Mesenchymal stem cell (in vitro differentiated cells and primary cell): ENCODE measurements at regions not wholly inside any gene's neighbourhood (a gene's known extent, or its start where the extent isn't known, plus 50 kb on each side); places are given as distances from the start of the nearest gene placed in this dataset.
"Not testable (repeated sequence)": the region's sequence is repeated elsewhere in the genome, so short reads cannot be mapped to it uniquely, and the experiment has no call there.

Experiments
- DNase-seq: peaks from one replicate; pipeline ENCODE4 v3.0.0-alpha.2; 2013
- H2AFZ ChIP-seq: one replicate; pipeline ENCODE4 v1.6.1; 2013; ENCODE audit warnings: low read depth, mild to moderate bottlenecking, control low read depth, inconsistent platforms, low read length, moderate library complexity
- H2AK5ac ChIP-seq: 2 replicates; pipeline ENCODE4 v1.6.1; 2013; ENCODE audit warnings: low read length, moderate library complexity, mild to moderate bottlenecking, inconsistent platforms; ENCODE audit not compliant: severe bottlenecking
- H2BK120ac ChIP-seq: one replicate; pipeline ENCODE4 v1.6.1; 2013; ENCODE audit warnings: low read depth, mild to moderate bottlenecking, inconsistent platforms, low read length, moderate library complexity
- H2BK12ac ChIP-seq, 2 experiments: one replicate each; pipeline ENCODE4 v1.6.1; 2013; ENCODE audit warnings: inconsistent platforms in 2 of 2, low read length in 2 of 2, mild to moderate bottlenecking in 2 of 2, moderate library complexity in 2 of 2, control low read depth in 1 of 2
- H2BK15ac ChIP-seq: one replicate; pipeline ENCODE4 v1.6.1; 2013; ENCODE audit warnings: mild to moderate bottlenecking, low read depth, inconsistent platforms; ENCODE audit not compliant: poor library complexity, severe bottlenecking
- H2BK5ac ChIP-seq: 2 replicates; pipeline ENCODE4 v1.6.1; 2013; ENCODE audit warnings: low read depth, mild to moderate bottlenecking, low read length, control low read depth, inconsistent platforms; ENCODE audit not compliant: poor library complexity, severe bottlenecking
- H3K14ac ChIP-seq, 2 experiments: one replicate each; pipeline ENCODE4 v1.6.1; 2013; ENCODE audit warnings: inconsistent platforms in 2 of 2, low read length in 2 of 2, control low read depth in 1 of 2, mild to moderate bottlenecking in 1 of 2, moderate library complexity in 1 of 2
- H3K18ac ChIP-seq, 2 experiments: one replicate each; pipeline ENCODE4 v1.6.1; 2013; ENCODE audit warnings: inconsistent platforms in 2 of 2, low read length in 2 of 2, control low read depth in 1 of 2, low read depth in 1 of 2, mild to moderate bottlenecking in 1 of 2
- H3K23ac ChIP-seq, 2 experiments: one replicate each; pipeline ENCODE4 v1.6.1; 2013; ENCODE audit warnings: inconsistent platforms in 2 of 2, low read length in 2 of 2, mild to moderate bottlenecking in 2 of 2, moderate library complexity in 2 of 2, control low read depth in 1 of 2
- H3K27ac ChIP-seq: 2 replicates; pipeline ENCODE4 v1.5.1; 2013; ENCODE audit warnings: mild to moderate bottlenecking, moderate library complexity, low read length, control low read depth, inconsistent platforms; ENCODE audit not compliant: poor library complexity, severe bottlenecking
- H3K27me3 ChIP-seq, 2 experiments: 2 replicates each; pipeline versions ENCODE4 v1.6.1 to v1.7.0; 2013; ENCODE audit warnings: low read length in 2 of 2, mild to moderate bottlenecking in 2 of 2, moderate library complexity in 2 of 2, control low read depth in 1 of 2, inconsistent platforms in 1 of 2; ENCODE audit not compliant: control insufficient read depth in 1 of 2, insufficient read depth in 1 of 2
- H3K36me3 ChIP-seq, 2 experiments: 2 replicates each; pipeline versions ENCODE4 v1.6.1 to v1.7.0; 2013; ENCODE audit warnings: low read length in 2 of 2, control low read depth in 1 of 2, inconsistent platforms in 1 of 2, low read depth in 1 of 2, mild to moderate bottlenecking in 1 of 2; ENCODE audit not compliant: insufficient read depth in 2 of 2, control insufficient read depth in 1 of 2
- H3K4ac ChIP-seq, 2 experiments: one replicate each; pipeline ENCODE4 v1.6.1; 2013; ENCODE audit warnings: inconsistent platforms in 2 of 2, low read length in 2 of 2, mild to moderate bottlenecking in 2 of 2, moderate library complexity in 2 of 2, control low read depth in 1 of 2, low read depth in 1 of 2
- H3K4me1 ChIP-seq: 2 replicates; pipeline ENCODE4 v1.6.1; 2013; ENCODE audit warnings: low read depth, low read length, control low read depth; ENCODE audit not compliant: control insufficient read depth, insufficient read depth
- H3K4me2 ChIP-seq: 2 replicates; pipeline ENCODE4 v1.6.1; 2013; ENCODE audit warnings: low read length, mild to moderate bottlenecking, inconsistent platforms; ENCODE audit not compliant: poor library complexity, severe bottlenecking
- H3K4me3 ChIP-seq, 2 experiments: 2 replicates each; pipeline versions ENCODE4 v1.5.1 to v1.7.0; 2013; ENCODE audit warnings: low read length in 2 of 2, mild to moderate bottlenecking in 2 of 2, control low read depth in 1 of 2, low read depth in 1 of 2; ENCODE audit not compliant: insufficient read depth in 1 of 2
- H3K79me1 ChIP-seq: replicated peaks from 2 replicates; pipeline ENCODE4 v1.6.1; 2013; ENCODE audit warnings: mild to moderate bottlenecking, control low read depth, low read length, inconsistent platforms; ENCODE audit not compliant: poor library complexity, severe bottlenecking
- H3K9ac ChIP-seq: 2 replicates; pipeline ENCODE4 v1.7.0; 2013; ENCODE audit warnings: mild to moderate bottlenecking, low read length, moderate library complexity
- H3K9me3 ChIP-seq: 2 replicates; pipeline ENCODE4 v1.7.0; 2013; ENCODE audit warnings: mild to moderate bottlenecking, low read length; ENCODE audit not compliant: control insufficient read depth
- H4K8ac ChIP-seq: one replicate; pipeline ENCODE4 v1.6.1; 2013; ENCODE audit warnings: inconsistent platforms, mild to moderate bottlenecking, low read length, moderate library complexity
- H4K91ac ChIP-seq: one replicate; pipeline ENCODE4 v1.6.1; 2013; ENCODE audit warnings: mild to moderate bottlenecking, low read length, inconsistent platforms
- WGBS: methylation state at CpG from one replicate; pipeline ENCODE4 v1.1.7; 2013; ENCODE audit warnings: mixed read lengths; 5-methylcytosine and 5-hydroxymethylcytosine counted together

DNA sequence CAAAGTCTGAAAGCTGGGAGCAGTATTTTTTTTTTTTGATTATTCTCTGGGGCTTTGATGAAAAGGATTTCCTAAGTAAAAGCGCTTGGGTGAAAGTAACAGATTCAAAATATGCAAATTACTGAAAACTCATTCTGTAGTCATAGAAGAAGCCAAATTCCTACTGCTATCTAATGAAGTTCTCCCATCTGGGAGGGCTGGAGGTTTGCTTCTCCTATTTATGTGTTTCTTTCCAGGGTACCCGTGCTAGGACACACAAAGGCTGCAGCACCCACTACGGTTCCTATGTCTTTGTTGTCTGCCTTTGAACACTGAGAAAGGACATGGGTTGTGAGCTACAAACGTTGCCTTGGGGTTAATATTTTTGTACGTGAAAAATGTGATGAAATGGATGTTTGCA lies 324.7 kb upstream of the KAZN start:
- no peak overlapping the region for H3K27ac ChIP-seq
- no peak overlapping the region for H2BK120ac ChIP-seq

DNA sequence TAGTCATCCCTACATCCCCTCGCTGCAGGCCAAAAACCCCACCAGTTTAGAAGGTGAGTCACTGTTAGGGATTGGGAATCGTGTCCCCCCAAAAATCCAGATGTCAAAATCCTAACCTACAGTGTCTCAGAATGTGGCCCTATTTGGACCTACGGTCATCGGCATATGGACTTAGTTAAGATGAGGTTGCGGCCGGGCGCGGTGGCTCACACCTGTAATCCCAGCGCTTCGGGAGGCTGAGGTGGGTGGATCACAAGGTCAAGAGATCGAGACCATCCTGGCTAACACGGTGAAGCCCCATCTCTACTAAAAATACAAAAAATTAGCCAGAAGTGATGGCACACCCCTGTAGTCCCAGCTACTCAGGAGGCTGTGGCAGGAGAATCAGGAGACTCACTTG lies 318.6 kb upstream of the KAZN start:
- not testable (repeated sequence) for H3K18ac ChIP-seq, H3K23ac ChIP-seq, H3K79me1 ChIP-seq, H3K4me1 ChIP-seq, H3K27ac ChIP-seq, H2AK5ac ChIP-seq, H3K4me3 ChIP-seq, H3K36me3 ChIP-seq, H2BK120ac ChIP-seq, H2BK5ac ChIP-seq, DNase-seq, H3K9me3 ChIP-seq, H2BK15ac ChIP-seq, H4K91ac ChIP-seq, H4K8ac ChIP-seq, H2AFZ ChIP-seq, H3K14ac ChIP-seq, H3K4ac ChIP-seq, H3K4me2 ChIP-seq, H2BK12ac ChIP-seq, H3K9ac ChIP-seq
- peaks cover 0 to 12% of the 10 kb centered on the region in 2 experiments for H3K27me3 ChIP-seq
- WGBS, result 87% methylated on average over 11 of the region's 12 CpGs

More for the DNA sequence above, 324.7 kb upstream of the KAZN start:
- 51% methylated on average over 2 of the region's 5 CpGs for WGBS
- Histone ChIP-seq H3K79me1 (no peaks in the 10 kb centered on the region), H3K18ac (no peak overlapping the region), H3K4me2 (no peak overlapping the region), H3K23ac (no peak overlapping the region), H2AK5ac (no peak overlapping the region), H4K8ac (no peak overlapping the region), H3K27me3 (no peaks in the 10 kb centered on the region), H3K14ac (no peak overlapping the region), H2AFZ (no peak overlapping the region), H3K9ac (no peak overlapping the region), H3K9me3 (peaks cover 6% of the 10 kb centered on the region), H3K36me3 (no peaks in the 10 kb centered on the region), H2BK15ac (no peak overlapping the region), H3K4me3 (no peak overlapping the region), H2BK5ac (no peak overlapping the region), H3K4me1 (no peaks in the 10 kb centered on the region), H2BK12ac (no peak overlapping the region), H4K91ac (no peak overlapping the region), H3K4ac (no peak overlapping the region)
- no peak for DNase-seq

DNA sequence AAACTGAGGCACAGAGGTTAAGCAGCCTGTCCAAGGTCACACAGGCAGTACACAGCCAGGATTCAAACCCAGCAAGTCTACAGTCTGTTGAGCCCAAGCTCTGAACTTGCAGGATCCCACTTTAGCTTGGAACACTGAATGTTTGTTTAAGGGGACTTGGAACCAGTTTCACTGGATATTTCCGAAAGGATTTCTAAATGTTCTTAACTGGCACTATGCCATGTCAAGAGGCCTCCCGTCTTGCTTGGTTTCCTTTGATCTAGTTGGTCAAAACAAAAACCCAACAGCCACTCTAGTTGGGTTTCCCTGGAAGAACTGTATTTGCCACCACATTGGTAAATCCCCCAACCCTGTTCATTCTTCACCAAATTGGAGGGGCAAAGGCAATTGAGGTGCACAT lies 317.6 kb upstream of the KAZN start:
- Histone ChIP-seq H4K8ac (no peak overlapping the region), H3K9ac (no peak overlapping the region)
- WGBS, result 75% methylated on average over 2 of the region's 2 CpGs

DNA sequence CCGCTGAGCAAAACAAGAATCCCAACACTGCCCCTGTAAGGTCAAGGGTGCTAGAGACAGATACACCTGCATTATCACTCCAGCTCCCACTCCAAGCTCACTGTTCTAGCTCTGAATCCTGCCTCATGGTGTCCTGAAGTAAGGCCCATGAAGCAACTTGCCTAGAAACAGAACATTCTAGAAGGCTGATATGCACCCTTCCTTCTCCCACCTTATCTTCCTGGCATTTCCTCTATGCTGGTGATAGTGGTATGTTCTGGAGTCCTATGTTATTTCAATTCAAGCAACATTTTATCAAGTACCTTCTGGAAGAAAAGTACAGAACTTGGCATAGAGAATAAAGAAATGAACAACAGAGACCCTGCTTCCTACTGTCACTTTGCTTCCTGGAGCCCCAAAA lies 317.1 kb upstream of the KAZN start:
- H3K79me1 ChIP-seq, result no peaks in the 10 kb centered on the region
- no peak overlapping the region for H2BK15ac ChIP-seq
- no peak overlapping the region for H3K4me2 ChIP-seq
- H2AK5ac ChIP-seq, result no peak overlapping the region
- H4K91ac ChIP-seq, result no peak overlapping the region
- H3K4ac ChIP-seq, result no peak overlapping the region
- H3K14ac ChIP-seq, result no peak overlapping the region
- H2BK120ac ChIP-seq, result no peak overlapping the region
- H3K4me3 ChIP-seq, result no peak overlapping the region
- no peak overlapping the region for H3K18ac ChIP-seq
- H2BK5ac ChIP-seq, result no peak overlapping the region
- H3K9me3 ChIP-seq, result peaks cover 7% of the 10 kb centered on the region
- H2AFZ ChIP-seq, result no peak overlapping the region
- peaks cover 0 to 16% of the 10 kb centered on the region in 2 experiments for H3K27me3 ChIP-seq
- no peak overlapping the region for H3K27ac ChIP-seq
- no peak for DNase-seq
- WGBS, result 72% methylated on average over 1 of the region's 1 CpG
- H4K8ac ChIP-seq, result no peak overlapping the region
- no peak overlapping the region for H3K23ac ChIP-seq
- no peaks in the 10 kb centered on the region for H3K4me1 ChIP-seq
- no peaks in the 10 kb centered on the region for H3K36me3 ChIP-seq
- no peak overlapping the region for H3K9ac ChIP-seq
- H2BK12ac ChIP-seq, result no peak overlapping the region

More for the DNA sequence above, 317.6 kb upstream of the KAZN start:
- Histone ChIP-seq H3K14ac (no peak overlapping the region), H3K79me1 (no peaks in the 10 kb centered on the region), H3K4me2 (no peak overlapping the region), H3K4me1 (no peaks in the 10 kb centered on the region), H3K27me3 (peaks cover 0 to 16% of the 10 kb centered on the region in 2 experiments), H3K4me3 (no peak overlapping the region), H4K91ac (no peak overlapping the region), H3K18ac (no peak overlapping the region), H3K4ac (no peak overlapping the region), H2BK15ac (no peak overlapping the region), H3K36me3 (no peaks in the 10 kb centered on the region), H2BK120ac (no peak overlapping the region), H2AK5ac (no peak overlapping the region), H3K9me3 (peaks cover 2% of the 10 kb centered on the region), H2BK5ac (no peak overlapping the region), H3K23ac (no peak overlapping the region), H2AFZ (no peak overlapping the region), H3K27ac (no peak overlapping the region), H2BK12ac (no peak overlapping the region)
- no peak for DNase-seq
